Ovary (tissue), 7 donors: ENCODE measurements at regions not wholly inside any gene's neighbourhood (a gene's known extent, or its start where the extent isn't known, plus 50 kb on each side); places are given as distances from the start of the nearest gene placed in this dataset.

ENCODE experiments used
- DNase-seq, 5 donors: peaks; one replicate each; pipeline ENCODE4 v3.0.0-alpha.2; 2019 to 2020
- H3K27ac ChIP-seq, 2 donors: fragments of 200-600 bp; one replicate each; pipeline versions ENCODE4 v1.5.1 to v1.8.0; 2019 to 2022
- H3K27me3 ChIP-seq: fragments of 200-600 bp; one replicate; pipeline ENCODE4 v1.8.0; 2022
- H3K36me3 ChIP-seq: fragments of 200-600 bp; sonication (generic); one replicate; pipeline ENCODE4 v1.5.1; 2019
- H3K4me1 ChIP-seq: one replicate; pipeline ENCODE4 v1.8.1; 2013; ENCODE audit warnings: mild to moderate bottlenecking, moderate library complexity; ENCODE audit not compliant: insufficient read depth
- H3K4me3 ChIP-seq: fragments of 200-600 bp; sonication (generic); one replicate; pipeline ENCODE4 v1.5.1; 2017
- H3K9me3 ChIP-seq, 2 donors: fragments of 200-600 bp in 1 of 2; sonication (generic) in 1 of 2; one replicate each; pipeline versions ENCODE4 v1.5.1 to v1.8.1; 2013 to 2019; ENCODE audit warnings: mild to moderate bottlenecking in 1 of 2, moderate library complexity in 1 of 2
- EP300 ChIP-seq: sonication (generic); formaldehyde crosslinking; IDR thresholded peaks from one replicate; pipeline ENCODE4 v1.6.1; 2017; ENCODE audit warnings: antibody characterized with exemption
- POLR2A ChIP-seq: fragments of 450-650 bp; IDR thresholded peaks from one replicate; pipeline ENCODE4 v1.6.1; 2017; ENCODE audit warnings: antibody characterized with exemption, mild to moderate bottlenecking, moderate library complexity
- WGBS, 3 donors: extraction: QIAGEN DNeasy Blood & Tissue Kit in 1 of 3; methylation state at CpG; one replicate each; pipeline versions ENCODE4 v1.1.5 to v1.1.7; 2013 to 2017; 5-methylcytosine and 5-hydroxymethylcytosine counted together
- intact Hi-C, 4 donors: fragments of 100-400 bp; cut with DNase I; formaldehyde crosslinking; loops; one replicate each; pipeline versions ENCODE4 v1.11.0 to v1.15.1; 2022 to 2023
- TF ChIP-seq, protein P1 (sequence below), 3 donors: fragments of 450-650 bp in 2 of 3; fragments of 200-600 bp in 1 of 3; IDR thresholded peaks; one replicate each; pipeline versions ENCODE4 v1.5.1 to v1.8.0; 2016 to 2022; ENCODE audit warnings: antibody characterized with exemption in 3 of 3, mild to moderate bottlenecking in 1 of 3
- donor health status: DM: no; HTN: no; CAD: no; lungs with moderate emphysema.
- donor health status: DM: no; HTN: no; CAD: no.
- donor health status: Bipolar disorder and iron deficiency.
- donor health status: DM: no; HTN: no; CAD: no.
- donor health status: DM: yes; HTN: yes; CAD: no.

DNA sequence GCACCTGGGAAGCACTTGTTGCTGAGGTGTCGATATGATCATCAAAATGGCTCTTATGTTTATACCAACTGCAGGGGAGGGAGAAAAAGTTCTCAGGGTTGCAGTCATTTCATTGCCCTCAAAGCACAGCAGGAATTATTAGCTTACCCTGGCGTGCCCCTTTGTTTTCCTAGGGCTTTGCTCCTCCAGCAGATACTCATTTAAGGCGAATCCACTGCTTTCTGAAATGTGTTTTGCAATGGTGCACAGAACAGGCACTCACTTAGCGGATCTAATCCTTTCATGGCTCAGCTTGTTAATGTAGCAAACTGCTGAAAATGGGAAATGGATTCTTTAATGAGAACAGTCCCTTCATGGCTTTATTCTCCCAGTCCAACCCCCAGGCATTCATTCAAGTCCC lies 76.7 kb downstream of the NKX2-1 start:
- WGBS, 3 donors, result 29 to 35% (median 30%) methylated on average over 4 of the region's 4 CpGs
- Histone ChIP-seq H3K36me3 (no peaks in the 10 kb centered on the region), H3K27me3 (no peaks in the 10 kb centered on the region)

DNA sequence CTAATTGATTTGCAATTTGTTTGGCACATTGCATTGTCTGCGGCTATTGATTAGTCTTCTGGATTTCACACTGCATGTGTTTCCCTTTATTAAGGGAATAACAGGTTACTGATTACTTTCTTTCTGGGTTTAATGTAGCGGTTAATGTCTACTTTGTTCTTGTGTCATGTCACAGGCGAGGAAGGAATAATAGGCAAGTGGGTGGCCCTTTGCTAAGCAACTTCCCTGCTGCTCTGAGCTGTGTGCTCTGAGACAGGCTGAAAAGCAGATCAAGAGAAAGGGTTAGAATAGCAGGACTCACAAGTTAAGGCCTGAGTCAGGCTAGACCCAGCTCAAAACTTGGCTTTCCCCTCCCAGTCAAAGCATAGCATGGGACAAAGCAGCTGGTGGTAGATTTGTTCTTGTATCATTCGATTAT lies 77.2 kb downstream of the NKX2-1 start:
- 56 to 62% (median 59%) methylated on average over 4 of the region's 4 CpGs for WGBS, 3 donors
- TF ChIP-seq EP300, result no peak
- TF ChIP-seq, protein P1, sequence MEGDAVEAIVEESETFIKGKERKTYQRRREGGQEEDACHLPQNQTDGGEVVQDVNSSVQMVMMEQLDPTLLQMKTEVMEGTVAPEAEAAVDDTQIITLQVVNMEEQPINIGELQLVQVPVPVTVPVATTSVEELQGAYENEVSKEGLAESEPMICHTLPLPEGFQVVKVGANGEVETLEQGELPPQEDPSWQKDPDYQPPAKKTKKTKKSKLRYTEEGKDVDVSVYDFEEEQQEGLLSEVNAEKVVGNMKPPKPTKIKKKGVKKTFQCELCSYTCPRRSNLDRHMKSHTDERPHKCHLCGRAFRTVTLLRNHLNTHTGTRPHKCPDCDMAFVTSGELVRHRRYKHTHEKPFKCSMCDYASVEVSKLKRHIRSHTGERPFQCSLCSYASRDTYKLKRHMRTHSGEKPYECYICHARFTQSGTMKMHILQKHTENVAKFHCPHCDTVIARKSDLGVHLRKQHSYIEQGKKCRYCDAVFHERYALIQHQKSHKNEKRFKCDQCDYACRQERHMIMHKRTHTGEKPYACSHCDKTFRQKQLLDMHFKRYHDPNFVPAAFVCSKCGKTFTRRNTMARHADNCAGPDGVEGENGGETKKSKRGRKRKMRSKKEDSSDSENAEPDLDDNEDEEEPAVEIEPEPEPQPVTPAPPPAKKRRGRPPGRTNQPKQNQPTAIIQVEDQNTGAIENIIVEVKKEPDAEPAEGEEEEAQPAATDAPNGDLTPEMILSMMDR (IDR thresholded peaks at IDR 0.05), result no peak
- no peak for TF ChIP-seq POLR2A
- intact Hi-C loops, result no loop called here
- Histone ChIP-seq H3K4me3 (no peak overlapping the region), H3K9me3 (no peaks in the 10 kb centered on the region), H3K4me1 (no peaks in the 10 kb centered on the region), H3K27ac (no peak overlapping the region), H3K27me3 (no peaks in the 10 kb centered on the region), H3K36me3 (no peaks in the 10 kb centered on the region)
- no peak for DNase-seq

More for the DNA sequence above, 76.7 kb downstream of the NKX2-1 start:
- Histone ChIP-seq H3K27ac (no peak overlapping the region), H3K4me1 (no peaks in the 10 kb centered on the region), H3K4me3 (no peak overlapping the region), H3K9me3 (no peaks in the 10 kb centered on the region)
- TF ChIP-seq, protein P1 (IDR thresholded peaks at IDR 0.05), result no peak
- TF ChIP-seq POLR2A (no peak), EP300 (no peak)
- no peak for DNase-seq
- intact Hi-C loops, result no loop called here

DNA sequence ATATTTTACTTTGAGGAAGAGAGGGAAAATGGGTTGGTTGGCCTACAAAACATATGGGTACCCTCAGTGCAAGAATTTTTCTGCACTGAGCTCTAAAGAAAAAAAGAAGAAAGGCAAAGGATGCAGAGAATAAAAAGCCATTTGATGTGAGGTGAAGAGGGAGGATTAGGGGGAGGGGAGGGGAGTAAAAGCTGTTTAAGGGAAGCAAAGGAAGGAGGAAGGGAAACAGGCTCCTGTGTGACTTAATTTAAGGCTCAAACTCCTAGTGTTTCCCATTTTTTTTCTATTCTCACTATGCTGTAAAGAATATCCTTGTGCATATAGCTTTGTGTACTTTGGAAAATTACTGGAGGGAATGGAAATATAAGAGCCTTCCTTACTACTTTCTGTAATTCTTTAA lies 78.7 kb downstream of the NKX2-1 start:
- H3K27ac ChIP-seq, result no peak overlapping the region
- H3K4me1 ChIP-seq, result no peaks in the 10 kb centered on the region
- TF ChIP-seq POLR2A, result no peak
- TF ChIP-seq EP300, result no peak
- TF ChIP-seq, protein P1 (IDR thresholded peaks at IDR 0.05), result no peak
- H3K27me3 ChIP-seq, result no peaks in the 10 kb centered on the region
- intact Hi-C loops, result no loop called here
- H3K4me3 ChIP-seq, result no peak overlapping the region
- DNase-seq, result no peak
- H3K36me3 ChIP-seq, result no peaks in the 10 kb centered on the region
- no peaks in the 10 kb centered on the region for H3K9me3 ChIP-seq

DNA sequence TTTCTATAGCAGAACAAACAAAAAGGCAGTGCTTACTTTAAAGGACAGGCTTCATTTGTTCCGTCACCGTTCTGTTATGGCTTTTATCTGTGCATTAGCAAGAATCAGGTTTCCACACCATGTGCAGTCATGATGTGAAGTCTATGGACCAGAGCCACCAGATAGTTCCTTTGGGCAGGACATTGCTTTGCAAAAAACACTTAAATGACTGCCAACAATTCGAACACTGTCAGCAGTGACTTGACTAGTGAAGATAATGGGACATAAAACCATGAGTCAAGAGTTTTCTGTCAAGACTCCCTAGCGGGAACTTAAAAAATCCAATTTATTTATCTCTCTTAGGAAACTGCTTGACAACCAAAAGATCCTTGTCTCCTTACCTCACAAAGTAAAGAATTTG lies 80.3 kb downstream of the NKX2-1 start:
- TF ChIP-seq, protein P1 (IDR thresholded peaks at IDR 0.05), result no peak
- no peak for TF ChIP-seq EP300
- no peak for TF ChIP-seq POLR2A
- no peaks in the 10 kb centered on the region for H3K36me3 ChIP-seq
- H3K9me3 ChIP-seq, result no peaks in the 10 kb centered on the region
- no peak for DNase-seq
- H3K4me1 ChIP-seq, result no peaks in the 10 kb centered on the region
- intact Hi-C loops, result no loop called here
- WGBS, 3 donors, result 42 to 53% (median 45%) methylated on average over 4 of the region's 4 CpGs
- H3K27ac ChIP-seq, result no peak overlapping the region
- no peaks in the 10 kb centered on the region for H3K27me3 ChIP-seq
- no peak overlapping the region for H3K4me3 ChIP-seq

DNA sequence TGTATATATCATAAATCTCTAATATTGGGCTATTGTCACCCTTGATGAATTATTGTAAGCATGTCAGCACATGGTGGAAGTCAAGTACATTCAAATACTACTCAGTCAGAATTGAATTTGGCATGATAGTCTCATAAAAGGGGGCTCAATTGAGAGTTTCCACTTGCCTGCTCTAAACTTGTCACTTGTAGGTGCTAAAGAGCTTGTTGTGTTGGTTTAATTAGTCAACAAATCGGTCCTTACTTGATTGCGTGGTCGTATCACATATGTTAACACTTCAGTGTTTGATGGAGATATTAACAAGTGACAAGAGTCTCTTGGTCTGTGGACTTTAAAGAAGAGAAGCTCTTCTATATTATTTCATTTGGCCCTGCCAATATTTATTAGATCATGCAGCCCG lies 81.1 kb downstream of the NKX2-1 start:
- TF ChIP-seq EP300 (no peak), POLR2A (no peak)
- TF ChIP-seq, protein P1 (IDR thresholded peaks at IDR 0.05), result no peak
- Histone ChIP-seq H3K27ac (no peak overlapping the region), H3K9me3 (no peaks in the 10 kb centered on the region), H3K27me3 (no peaks in the 10 kb centered on the region), H3K4me3 (no peak overlapping the region), H3K36me3 (no peaks in the 10 kb centered on the region), H3K4me1 (no peaks in the 10 kb centered on the region)
- 35 to 44% (median 35%) methylated on average over 4 of the region's 4 CpGs for WGBS, 3 donors
- intact Hi-C loops, result no loop called here
- no peak for DNase-seq
